ENCODE measurements at regions not wholly inside any gene's neighbourhood (a gene's known extent, or its start where the extent isn't known, plus 50 kb on each side); places are given as distances from the start of the nearest gene placed in this dataset.

- Histone ChIP-seq H3K36me3 (ENCODE audit: insufficient read depth, low read length) (no peaks in the 10 kb centered on the region), H2AFZ (ENCODE audit: low read length) (no peak overlapping the region), H3K4me3 (ENCODE audit: low read length, poor library complexity, severe bottlenecking) (no peak overlapping the region), H3K9me2 (replicated peaks; ENCODE audit: low read depth, low read length) (no peaks in the 10 kb centered on the region), H3K27me3 (ENCODE audit: insufficient read depth, low read length, poor library complexity, severe bottlenecking) (no peaks in the 10 kb centered on the region), H3K4me1 (ENCODE audit: insufficient read depth, low read length, poor library complexity, severe bottlenecking) (no peaks in the 10 kb centered on the region), H3K79me2 (ENCODE audit: insufficient read depth, low read length) (no peaks in the 10 kb centered on the region), H4K20me1 (ENCODE audit: insufficient read depth, low read length, poor library complexity, severe bottlenecking) (no peaks in the 10 kb centered on the region), H3K4me2 (ENCODE audit: low read depth, low read length, poor library complexity, severe bottlenecking) (no peak overlapping the region), H3F3A (ENCODE audit: low read depth) (no peaks in the 10 kb centered on the region), H3K9me3 (ENCODE audit: insufficient read depth, low read depth, low read length) (no peaks in the 10 kb centered on the region), H3K9ac (ENCODE audit: low read depth, low read length, poor library complexity, severe bottlenecking) (no peak overlapping the region)
- TF ChIP-seq CTCF (conservative IDR thresholded peaks at IDR 0.05; ENCODE audit: low read length) (no peak), EZH2phosphoT487 (IDR thresholded peaks at IDR 0.05; ENCODE audit: borderline replicate concordance) (no peak)
These were observed 57.6 kb upstream of the RTL6 start for GRCh38 chr22:44555597-44555996.

- Histone ChIP-seq H2AFZ (ENCODE audit: low read length) (no peak overlapping the region), H4K20me1 (ENCODE audit: insufficient read depth, low read length, poor library complexity, severe bottlenecking) (no peaks in the 10 kb centered on the region), H3K36me3 (ENCODE audit: insufficient read depth, low read length) (no peaks in the 10 kb centered on the region), H3F3A (ENCODE audit: low read depth) (no peaks in the 10 kb centered on the region), H3K9me2 (replicated peaks; ENCODE audit: low read depth, low read length) (no peaks in the 10 kb centered on the region), H3K79me2 (ENCODE audit: insufficient read depth, low read length) (no peaks in the 10 kb centered on the region), H3K9ac (ENCODE audit: low read depth, low read length, poor library complexity, severe bottlenecking) (no peak overlapping the region), H3K27me3 (ENCODE audit: insufficient read depth, low read length, poor library complexity, severe bottlenecking) (no peaks in the 10 kb centered on the region), H3K4me1 (ENCODE audit: insufficient read depth, low read length, poor library complexity, severe bottlenecking) (no peaks in the 10 kb centered on the region), H3K9me3 (ENCODE audit: insufficient read depth, low read depth, low read length) (no peaks in the 10 kb centered on the region), H3K4me2 (ENCODE audit: low read depth, low read length, poor library complexity, severe bottlenecking) (no peak overlapping the region), H3K4me3 (ENCODE audit: low read length, poor library complexity, severe bottlenecking) (no peak overlapping the region)
- TF ChIP-seq EZH2phosphoT487 (IDR thresholded peaks at IDR 0.05; ENCODE audit: borderline replicate concordance) (no peak), CTCF (conservative IDR thresholded peaks at IDR 0.05; ENCODE audit: low read length) (no peak)
These were observed 57.0 kb upstream of the RTL6 start for GRCh38 chr22:44555046-44555445.

- no peaks in the 10 kb centered on the region for H3F3A ChIP-seq (ENCODE audit: low read depth)
These were observed 56.4 kb upstream of the RTL6 start for GRCh38 chr22:44554411-44554810.

More at GRCh38 chr22:44554411-44554810, 56.4 kb upstream of the RTL6 start:
- Histone ChIP-seq H3K79me2 (ENCODE audit: insufficient read depth, low read length) (no peaks in the 10 kb centered on the region), H4K20me1 (ENCODE audit: insufficient read depth, low read length, poor library complexity, severe bottlenecking) (no peaks in the 10 kb centered on the region), H3K27me3 (ENCODE audit: insufficient read depth, low read length, poor library complexity, severe bottlenecking) (no peaks in the 10 kb centered on the region), H3K9ac (ENCODE audit: low read depth, low read length, poor library complexity, severe bottlenecking) (no peak overlapping the region), H3K4me1 (ENCODE audit: insufficient read depth, low read length, poor library complexity, severe bottlenecking) (no peaks in the 10 kb centered on the region), H3K9me2 (replicated peaks; ENCODE audit: low read depth, low read length) (no peaks in the 10 kb centered on the region), H2AFZ (ENCODE audit: low read length) (no peak overlapping the region), H3K36me3 (ENCODE audit: insufficient read depth, low read length) (no peaks in the 10 kb centered on the region), H3K9me3 (ENCODE audit: insufficient read depth, low read depth, low read length) (no peaks in the 10 kb centered on the region), H3K4me3 (ENCODE audit: low read length, poor library complexity, severe bottlenecking) (no peak overlapping the region), H3K4me2 (ENCODE audit: low read depth, low read length, poor library complexity, severe bottlenecking) (no peak overlapping the region)
- TF ChIP-seq CTCF (conservative IDR thresholded peaks at IDR 0.05; ENCODE audit: low read length) (no peak), EZH2phosphoT487 (IDR thresholded peaks at IDR 0.05; ENCODE audit: borderline replicate concordance) (no peak)

Data from Loucy (cell line).